Uterus (tissue), 2 donors: ENCODE measurements at regions not wholly inside any gene's neighbourhood (a gene's known extent, or its start where the extent isn't known, plus 50 kb on each side); places are given as distances from the start of the nearest gene placed in this dataset.

ENCODE experiments used
- CTCF ChIP-seq, 4 experiments: fragments of 200-600 bp in 2 of 4; fragments of 450-650 bp in 2 of 4; sonication (generic) in 2 of 4; IDR thresholded peaks; one replicate each; pipeline ENCODE4 v1.5.1; 2016 to 2019; ENCODE audit warnings: antibody characterized with exemption in 4 of 4, mild to moderate bottlenecking in 2 of 4, moderate library complexity in 1 of 4
- POLR2A ChIP-seq, 2 donors: fragments of 450-650 bp; IDR thresholded peaks; one replicate each; pipeline ENCODE4 v1.6.1; 2016; ENCODE audit warnings: antibody characterized with exemption in 2 of 2, mild to moderate bottlenecking in 1 of 2, moderate library complexity in 1 of 2

DNA sequence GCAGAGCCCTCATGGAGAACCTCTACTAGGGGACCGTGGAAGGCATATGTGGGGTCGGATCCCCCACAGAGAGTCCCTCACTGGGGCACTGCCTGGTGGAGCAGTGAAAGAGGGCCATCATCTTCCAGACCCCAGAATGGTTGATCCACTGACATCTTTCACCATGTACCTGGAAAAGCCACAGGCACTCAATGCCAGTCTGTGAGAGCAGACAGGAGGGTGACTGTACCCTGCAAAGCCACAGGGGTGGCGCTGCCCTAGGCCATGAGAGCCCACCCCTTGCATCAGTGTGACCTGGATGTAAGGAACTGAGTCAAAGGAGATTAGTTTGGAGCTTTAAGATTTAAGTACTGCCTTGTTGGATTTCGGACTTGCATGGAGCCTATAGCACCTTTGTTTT is 1276.7 kb upstream of the PRMT6 start:
- TF ChIP-seq POLR2A (IDR thresholded peaks at IDR 0.05) = no peak
- no peak for TF ChIP-seq CTCF (IDR thresholded peaks at IDR 0.05)
